H1 (cell line): ENCODE measurements at regions not wholly inside any gene's neighbourhood (a gene's known extent, or its start where the extent isn't known, plus 50 kb on each side); places are given as distances from the start of the nearest gene placed in this dataset.

ENCODE experiments used
- HDAC2 ChIP-seq, 2 experiments: fragments of 300-600 bp in 1 of 2; sonication (generic) in 1 of 2; IDR thresholded peaks; 2 replicates each; pipeline ENCODE4 v1.6.1; 2011 to 2012; ENCODE audit warnings: low read depth in 2 of 2, low read length in 2 of 2, mild to moderate bottlenecking in 2 of 2, moderate library complexity in 2 of 2, borderline replicate concordance in 1 of 2, inconsistent platforms in 1 of 2
- RXRA ChIP-seq: IDR thresholded peaks from 2 replicates; pipeline ENCODE4 v1.6.1; 2011; ENCODE audit warnings: low read depth, mild to moderate bottlenecking, low read length, moderate library complexity; ENCODE audit not compliant: insufficient read depth
- SIN3A ChIP-seq, 2 experiments: IDR thresholded peaks in 1 of 2; conservative IDR thresholded peaks in 1 of 2; 2 replicates each; pipeline ENCODE4 v1.6.1; 2011 to 2012; ENCODE audit warnings: low read length in 2 of 2, improper control_type of control experiment in 1 of 2, low read depth in 1 of 2, mild to moderate bottlenecking in 1 of 2
- SP2 ChIP-seq: IDR thresholded peaks from 2 replicates; pipeline ENCODE4 v1.6.1; 2012; ENCODE audit warnings: mild to moderate bottlenecking, low read length, inconsistent platforms

GRCh38 chr17:79559111-79559887 lies 51.6 kb downstream of the RBFOX3 start (continued):
- TF ChIP-seq SIN3A (conservative IDR thresholded peaks at IDR 0.05 in 1 of 2, IDR thresholded peaks at IDR 0.05 in 1 of 2; ENCODE audit: low read depth in 1 of 2, low read length in 2 of 2), result no peak
- no peak for TF ChIP-seq HDAC2 (IDR thresholded peaks at IDR 0.05; ENCODE audit: borderline replicate concordance in 1 of 2, low read depth in 2 of 2, low read length in 2 of 2)
- no peak for TF ChIP-seq RXRA
- no peak for TF ChIP-seq SP2
